HepG2 (cell line): ENCODE measurements at regions not wholly inside any gene's neighbourhood (a gene's known extent, or its start where the extent isn't known, plus 50 kb on each side); places are given as distances from the start of the nearest gene placed in this dataset.

Source experiments
- CBX5 ChIP-seq: sonication (generic); formaldehyde crosslinking; IDR thresholded peaks from 2 replicates; pipeline ENCODE4 v1.4.0; 2020; ENCODE audit warnings: missing genetic modification reagents, borderline replicate concordance
- ELF4 ChIP-seq: sonication (generic); formaldehyde crosslinking; IDR thresholded peaks from 2 replicates; pipeline ENCODE4 v1.5.0; 2020; ENCODE audit warnings: missing genetic modification reagents, mild to moderate bottlenecking, moderate library complexity, borderline replicate concordance
- HCFC1 ChIP-seq: fragments of 150-350 bp; IDR thresholded peaks from 2 replicates; pipeline ENCODE4 v1.6.1; 2014; ENCODE audit warnings: low read depth, low read length
- HDAC2 ChIP-seq: sonication (generic); formaldehyde crosslinking; IDR thresholded peaks from 2 replicates; pipeline ENCODE4 v1.4.0; 2020; ENCODE audit warnings: missing genetic modification reagents
- HINFP ChIP-seq: sonication (generic); formaldehyde crosslinking; IDR thresholded peaks from 2 replicates; pipeline ENCODE4 v1.4.0; 2020; ENCODE audit warnings: low read depth, mild to moderate bottlenecking, missing genetic modification reagents
- JUNB ChIP-seq: sonication (generic); formaldehyde crosslinking; IDR thresholded peaks from 2 replicates; pipeline ENCODE4 v1.8.0; 2022; ENCODE audit warnings: missing genetic modification reagents, mild to moderate bottlenecking, borderline replicate concordance
- KAT7 ChIP-seq: IDR thresholded peaks from 2 replicates; pipeline ENCODE4 v1.6.1; 2018; ENCODE audit warnings: borderline replicate concordance, missing compliant biosample characterization
- MBD4 ChIP-seq: IDR thresholded peaks from 2 replicates; pipeline ENCODE4 v1.6.1; 2012; ENCODE audit warnings: low read length, inconsistent platforms, borderline replicate concordance
- MEIS2 ChIP-seq: sonication (generic); formaldehyde crosslinking; IDR thresholded peaks from 2 replicates; pipeline ENCODE4 v1.9.0; 2021; ENCODE audit warnings: mild to moderate bottlenecking, missing genetic modification reagents
- MIXL1 ChIP-seq: IDR thresholded peaks from 2 replicates; pipeline ENCODE4 v1.6.1; 2016
- SIX4 ChIP-seq: sonication (generic); formaldehyde crosslinking; IDR thresholded peaks from 2 replicates; pipeline ENCODE4 v1.4.0; 2020; ENCODE audit warnings: missing genetic modification reagents
- SYNCRIP ChIP-seq: fragments of 200-400 bp; formaldehyde crosslinking; IDR thresholded peaks from 2 replicates; pipeline ENCODE4 v1.6.1; 2018; ENCODE audit warnings: mild to moderate bottlenecking, low read depth, low read length; ENCODE audit not compliant: insufficient read depth
- TBL1XR1 ChIP-seq: fragments of 150-350 bp; IDR thresholded peaks from 2 replicates; pipeline ENCODE4 v1.6.1; 2014; ENCODE audit warnings: borderline replicate concordance, low read length; ENCODE audit not compliant: partially characterized antibody
- TFAP4 ChIP-seq: sonication (generic); IDR thresholded peaks from 2 replicates; pipeline ENCODE4 v1.6.1; 2016; ENCODE audit warnings: low read depth, borderline replicate concordance
- XRCC5 ChIP-seq: fragments of 200-400 bp; formaldehyde crosslinking; optimal IDR thresholded peaks from 2 replicates; pipeline ENCODE3; 2017; ENCODE audit warnings: mild to moderate bottlenecking, low read length
- ZBTB25 ChIP-seq: IDR thresholded peaks from 2 replicates; pipeline ENCODE4 v1.6.1; 2018; ENCODE audit warnings: missing genetic modification reagents
- ZBTB39 ChIP-seq: sonication (generic); formaldehyde crosslinking; IDR thresholded peaks from 2 replicates; pipeline ENCODE4 v1.5.0; 2020; ENCODE audit warnings: missing genetic modification reagents
- ZNF136 ChIP-seq: sonication (generic); formaldehyde crosslinking; IDR thresholded peaks from 2 replicates; pipeline ENCODE4 v1.8.1; 2022; ENCODE audit warnings: low read depth, mild to moderate bottlenecking, moderate library complexity, missing genetic modification reagents
- ZNF281 ChIP-seq: sonication (generic); formaldehyde crosslinking; IDR thresholded peaks from 2 replicates; pipeline ENCODE4 v1.4.0; 2020; ENCODE audit warnings: missing genetic modification reagents, borderline replicate concordance
- ZNF414 ChIP-seq: sonication (generic); formaldehyde crosslinking; IDR thresholded peaks from 2 replicates; pipeline ENCODE4 v1.5.0; 2020; ENCODE audit warnings: missing genetic modification reagents
- ZSCAN9 ChIP-seq: IDR thresholded peaks from 2 replicates; pipeline ENCODE4 v1.6.1; 2016; ENCODE audit warnings: borderline replicate concordance

- 0 out of 2 replicates have a peak, but pooled peaks have one; percentile 18 for TF ChIP-seq ELF4 (CRISPR knock-in tag)
- peak; percentile 89; the same call in 1 of the 2 replicates for TF ChIP-seq JUNB (CRISPR knock-in tag)
- peak; percentile 88; the same call in 1 of the 2 replicates for TF ChIP-seq CBX5 (CRISPR knock-in tag)
- peak; percentile 29; the same call in 1 of the 2 replicates for TF ChIP-seq KAT7 (CRISPR knock-in tag)
- peak; percentile 57; the same call in 1 of the 2 replicates for TF ChIP-seq SIX4 (CRISPR knock-in tag)
- TF ChIP-seq ZBTB25 (CRISPR knock-in tag), result no peak
- TF ChIP-seq TFAP4, result peak; percentile 60; the same call in 1 of the 2 replicates
- TF ChIP-seq SYNCRIP, result no peak
- TF ChIP-seq ZNF414 (CRISPR knock-in tag), result peak; percentile 79
- TF ChIP-seq ZSCAN9 (CRISPR knock-in tag), result peak; percentile 72
- peak; percentile 67; the same call in 1 of the 2 replicates for TF ChIP-seq MEIS2 (CRISPR knock-in tag)
- peak; percentile 11; the same call in 1 of the 2 replicates for TF ChIP-seq ZNF281 (CRISPR knock-in tag)
- 0 out of 2 replicates have a peak, but pooled peaks have one; percentile 50 for TF ChIP-seq ZNF136 (CRISPR knock-in tag)
- TF ChIP-seq HDAC2 (CRISPR knock-in tag), result peak; percentile 75
- TF ChIP-seq HCFC1, result no peak
- TF ChIP-seq XRCC5, result peak; percentile 37
- peak; percentile 78 for TF ChIP-seq MIXL1
- peak; percentile 94 for TF ChIP-seq ZBTB39 (CRISPR knock-in tag)
- TF ChIP-seq TBL1XR1, result peak; percentile 68
- no peak for TF ChIP-seq HINFP (CRISPR knock-in tag)
- 0 out of 2 replicates have a peak, but pooled peaks have one; percentile 49 for TF ChIP-seq MBD4
Measured at GRCh38 chr18:34978953-34979608, 62.1 kb upstream of the MAPRE2 start (continued).
